WTC11 (cell line): ENCODE measurements at regions not wholly inside any gene's neighbourhood (a gene's known extent, or its start where the extent isn't known, plus 50 kb on each side); places are given as distances from the start of the nearest gene placed in this dataset.

Source experiments
- ATAC-seq: fragments of 200-7000 bp; cut with Tn5 transposase; 2 replicates; pipeline ENCODE4 v1.10.0; 2021; ENCODE audit warnings: mild to moderate bottlenecking, moderate library complexity
- CTCF ChIA-PET: fragments of 300-600 bp; sonication (Branson Sonifier 250); formaldehyde crosslinking; loops from one replicate; lab custom pipeline; 2021; ENCODE audit warnings: antibody characterized with exemption; lab: Charles Lee
- POLR2A ChIA-PET: fragments of 350-600 bp; sonication (Branson Sonifier 250); formaldehyde crosslinking; loops from one replicate; lab custom pipeline; 2021; ENCODE audit warnings: antibody characterized with exemption; lab: Charles Lee
- DNase-seq: peaks from one replicate; pipeline ENCODE4 v3.0.0; 2021; ENCODE audit warnings: low spot score
- H3K27ac Mint-ChIP-seq: 2 replicates; pipeline ENCODE4 v1.8.0; 2021; ENCODE audit warnings: mixed read lengths
- H3K27me3 Mint-ChIP-seq: 2 replicates; pipeline ENCODE4 v1.8.0; 2021; ENCODE audit warnings: low read depth, mild to moderate bottlenecking, moderate library complexity, mixed read lengths
- H3K36me3 Mint-ChIP-seq: 2 replicates; pipeline ENCODE4 v1.8.0; 2021; ENCODE audit warnings: mixed read lengths
- H3K4me1 Mint-ChIP-seq: 2 replicates; pipeline ENCODE4 v1.8.0; 2022; ENCODE audit warnings: mixed read lengths
- H3K4me3 Mint-ChIP-seq: 2 replicates; pipeline ENCODE4 v1.8.0; 2021; ENCODE audit warnings: mild to moderate bottlenecking, moderate library complexity, mixed read lengths
- H3K9me3 Mint-ChIP-seq: 2 replicates; pipeline ENCODE4 v1.8.0; 2021; ENCODE audit warnings: mixed read lengths
- AFF4 ChIP-seq: sonication (generic); formaldehyde crosslinking; IDR thresholded peaks from 2 replicates; pipeline ENCODE4 v1.8.1; 2023; ENCODE audit warnings: mild to moderate bottlenecking, missing genetic modification reagents, borderline replicate concordance
- ATF2 ChIP-seq: sonication (generic); formaldehyde crosslinking; IDR thresholded peaks from 2 replicates; pipeline ENCODE4 v1.8.1; 2022; ENCODE audit warnings: low read depth, missing genetic modification reagents, borderline replicate concordance
- CDX4 ChIP-seq: fragments of 250-450 bp; sonication (Bioruptor Pico); IDR thresholded peaks from 2 replicates; pipeline ENCODE4 v1.9.0; 2021; ENCODE audit warnings: moderate library complexity, mild to moderate bottlenecking, inconsistent platforms, borderline replicate concordance
- CREM ChIP-seq: sonication (generic); formaldehyde crosslinking; IDR thresholded peaks from 2 replicates; pipeline ENCODE4 v1.8.1; 2022; ENCODE audit warnings: mild to moderate bottlenecking, missing genetic modification reagents, moderate library complexity
- CTCF ChIP-seq: fragments of 200-600 bp; IDR thresholded peaks from 2 replicates; pipeline ENCODE4 v1.8.0; 2022; ENCODE audit warnings: antibody characterized with exemption
- E2F4 ChIP-seq: sonication (generic); formaldehyde crosslinking; IDR thresholded peaks from 2 replicates; pipeline ENCODE4 v1.8.1; 2022; ENCODE audit warnings: low read depth, mild to moderate bottlenecking, moderate library complexity, missing genetic modification reagents, borderline replicate concordance
- FOXP1 ChIP-seq: sonication (generic); formaldehyde crosslinking; IDR thresholded peaks from 2 replicates; pipeline ENCODE4 v1.8.0; 2022; ENCODE audit warnings: missing genetic modification reagents, mild to moderate bottlenecking, moderate library complexity, borderline replicate concordance
- FOXP4 ChIP-seq: sonication (generic); formaldehyde crosslinking; IDR thresholded peaks from 2 replicates; pipeline ENCODE4 v1.8.0; 2022; ENCODE audit warnings: mild to moderate bottlenecking, missing genetic modification reagents
- GTF2I ChIP-seq: fragments of 250-450 bp; sonication (Bioruptor Pico); conservative IDR thresholded peaks from 2 replicates; pipeline ENCODE4 v1.4.0; 2021; ENCODE audit warnings: mild to moderate bottlenecking
- IRF1 ChIP-seq: sonication (generic); formaldehyde crosslinking; IDR thresholded peaks from 2 replicates; pipeline ENCODE4 v1.8.0; 2023; ENCODE audit warnings: missing genetic modification reagents
- IRF2 ChIP-seq: sonication (generic); formaldehyde crosslinking; IDR thresholded peaks from 2 replicates; pipeline ENCODE4 v1.8.0; 2022; ENCODE audit warnings: low read depth, missing genetic modification reagents, borderline replicate concordance
- JAZF1 ChIP-seq: fragments of 250-450 bp; sonication (Bioruptor Pico); IDR thresholded peaks from 2 replicates; pipeline ENCODE4 v1.9.0; 2021; ENCODE audit warnings: moderate library complexity, mild to moderate bottlenecking, inconsistent platforms
- NR1H2 ChIP-seq: sonication (generic); formaldehyde crosslinking; IDR thresholded peaks from 2 replicates; pipeline ENCODE4 v1.9.0; 2021; ENCODE audit warnings: mild to moderate bottlenecking, moderate library complexity, missing genetic modification reagents
- USF1 ChIP-seq: sonication (generic); formaldehyde crosslinking; IDR thresholded peaks from 2 replicates; pipeline ENCODE4 v1.8.0; 2022; ENCODE audit warnings: mild to moderate bottlenecking, missing genetic modification reagents
- ZNF416 ChIP-seq: fragments of 250-450 bp; sonication (Bioruptor Pico); IDR thresholded peaks from 2 replicates; pipeline ENCODE4 v1.9.0; 2021; ENCODE audit warnings: mild to moderate bottlenecking, inconsistent platforms
- ZNF423 ChIP-seq: fragments of 250-450 bp; sonication (Bioruptor Pico); IDR thresholded peaks from 2 replicates; pipeline ENCODE4 v2.1.2; 2022; ENCODE audit warnings: mild to moderate bottlenecking, moderate library complexity

GRCh38 chr5:60330236-60330635, 369.7 kb downstream of the DEPDC1B start (continued):
- TF ChIP-seq AFF4 (CRISPR knock-in tag), result no peak
- no peak for TF ChIP-seq E2F4
- TF ChIP-seq CDX4 (CRISPR knock-in tag), result no peak
- no peak for TF ChIP-seq FOXP1 (CRISPR knock-in tag)
- TF ChIP-seq CTCF, result no peak

- Mint-ChIP-seq H3K27ac (no peak overlapping the region), H3K9me3 (peaks cover 40% of the 10 kb centered on the region), H3K4me1 (peaks cover 20% of the 10 kb centered on the region), H3K4me3 (no peak overlapping the region), H3K27me3 (no peaks in the 10 kb centered on the region), H3K36me3 (peaks cover 14% of the 10 kb centered on the region)
- ChIA-PET CTCF (no interaction called here), POLR2A (no interaction called here)
- no peak for DNase-seq
- no peak for ATAC-seq
- TF ChIP-seq AFF4 (CRISPR knock-in tag) (no peak), IRF2 (CRISPR knock-in tag) (no peak), CTCF (no peak), GTF2I (CRISPR knock-in tag) (no peak), ATF2 (CRISPR knock-in tag) (no peak), NR1H2 (CRISPR knock-in tag) (no peak), FOXP4 (no peak), ZNF416 (CRISPR knock-in tag) (no peak), JAZF1 (CRISPR knock-in tag) (no peak), CREM (CRISPR knock-in tag) (no peak), ZNF423 (no peak), IRF1 (no peak), USF1 (CRISPR knock-in tag) (no peak)
Observed at GRCh38 chr5:60325870-60326269, 374.1 kb downstream of the DEPDC1B start.
